ENCODE measurements at regions not wholly inside any gene's neighbourhood (a gene's known extent, or its start where the extent isn't known, plus 50 kb on each side); places are given as distances from the start of the nearest gene placed in this dataset.

DNA sequence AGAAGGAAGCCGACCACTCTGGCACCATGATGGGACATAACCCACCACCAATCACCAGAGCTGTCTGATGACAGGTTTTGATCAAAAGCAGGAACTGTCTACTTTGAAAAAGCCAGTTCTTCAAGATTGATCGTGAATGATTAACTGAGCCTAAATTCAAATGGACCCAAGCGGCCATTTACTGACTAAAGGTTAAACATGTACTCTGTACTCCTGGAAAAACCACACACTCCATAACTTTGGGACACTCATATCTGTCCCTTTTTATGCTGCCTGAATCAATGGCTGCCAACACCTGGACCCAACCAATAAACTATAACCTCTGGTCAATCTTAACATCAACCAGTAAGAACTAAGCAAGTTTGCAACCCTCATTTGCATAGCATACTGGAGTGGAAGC, 206.6 kb downstream of the URB2 start:
- Histone ChIP-seq H3K36me3 (ENCODE audit: insufficient read depth, low read length) (no peaks in the 10 kb centered on the region), H3K4me2 (ENCODE audit: low read length) (no peak overlapping the region), H3K27ac (ENCODE audit: low read length) (no peak overlapping the region), H2AFZ (ENCODE audit: low read depth, low read length) (no peak overlapping the region), H3F3A (ENCODE audit: insufficient read depth, low read length, poor library complexity, severe bottlenecking) (no peaks in the 10 kb centered on the region), H3K9ac (ENCODE audit: low read length) (no peak overlapping the region), H3K9me3 (ENCODE audit: low read length) (no peaks in the 10 kb centered on the region), H3K27me3 (ENCODE audit: insufficient read depth, low read depth, low read length) (no peaks in the 10 kb centered on the region), H3K79me2 (replicated peaks; ENCODE audit: insufficient read depth, low read length) (no peaks in the 10 kb centered on the region), H3K9me2 (ENCODE audit: insufficient read depth, low read length) (no peaks in the 10 kb centered on the region), H4K20me1 (ENCODE audit: insufficient read depth) (no peaks in the 10 kb centered on the region), H3K4me3 (ENCODE audit: low read length) (no peak overlapping the region)
- TF ChIP-seq TAF1 (IDR thresholded peaks at IDR 0.05; ENCODE audit: low read depth), result no peak
- TF ChIP-seq EP300 (conservative IDR thresholded peaks at IDR 0.05; ENCODE audit: poor library complexity, severe bottlenecking), result no peak
- TF ChIP-seq EZH2 (IDR thresholded peaks at IDR 0.05; ENCODE audit: borderline replicate concordance, insufficient read depth, low read length, poor library complexity, severe bottlenecking), result no peak
- TF ChIP-seq, protein P1, sequence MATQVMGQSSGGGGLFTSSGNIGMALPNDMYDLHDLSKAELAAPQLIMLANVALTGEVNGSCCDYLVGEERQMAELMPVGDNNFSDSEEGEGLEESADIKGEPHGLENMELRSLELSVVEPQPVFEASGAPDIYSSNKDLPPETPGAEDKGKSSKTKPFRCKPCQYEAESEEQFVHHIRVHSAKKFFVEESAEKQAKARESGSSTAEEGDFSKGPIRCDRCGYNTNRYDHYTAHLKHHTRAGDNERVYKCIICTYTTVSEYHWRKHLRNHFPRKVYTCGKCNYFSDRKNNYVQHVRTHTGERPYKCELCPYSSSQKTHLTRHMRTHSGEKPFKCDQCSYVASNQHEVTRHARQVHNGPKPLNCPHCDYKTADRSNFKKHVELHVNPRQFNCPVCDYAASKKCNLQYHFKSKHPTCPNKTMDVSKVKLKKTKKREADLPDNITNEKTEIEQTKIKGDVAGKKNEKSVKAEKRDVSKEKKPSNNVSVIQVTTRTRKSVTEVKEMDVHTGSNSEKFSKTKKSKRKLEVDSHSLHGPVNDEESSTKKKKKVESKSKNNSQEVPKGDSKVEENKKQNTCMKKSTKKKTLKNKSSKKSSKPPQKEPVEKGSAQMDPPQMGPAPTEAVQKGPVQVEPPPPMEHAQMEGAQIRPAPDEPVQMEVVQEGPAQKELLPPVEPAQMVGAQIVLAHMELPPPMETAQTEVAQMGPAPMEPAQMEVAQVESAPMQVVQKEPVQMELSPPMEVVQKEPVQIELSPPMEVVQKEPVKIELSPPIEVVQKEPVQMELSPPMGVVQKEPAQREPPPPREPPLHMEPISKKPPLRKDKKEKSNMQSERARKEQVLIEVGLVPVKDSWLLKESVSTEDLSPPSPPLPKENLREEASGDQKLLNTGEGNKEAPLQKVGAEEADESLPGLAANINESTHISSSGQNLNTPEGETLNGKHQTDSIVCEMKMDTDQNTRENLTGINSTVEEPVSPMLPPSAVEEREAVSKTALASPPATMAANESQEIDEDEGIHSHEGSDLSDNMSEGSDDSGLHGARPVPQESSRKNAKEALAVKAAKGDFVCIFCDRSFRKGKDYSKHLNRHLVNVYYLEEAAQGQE (IDR thresholded peaks at IDR 0.05; ENCODE audit: borderline replicate concordance), result no peak
- no peak for TF ChIP-seq POLR2AphosphoS5 (IDR thresholded peaks at IDR 0.05)
- TF ChIP-seq RAD21 (conservative IDR thresholded peaks at IDR 0.05), result no peak
- no peak for TF ChIP-seq SMC3 (conservative IDR thresholded peaks at IDR 0.05; ENCODE audit: poor library complexity)
- no peak for TF ChIP-seq MXI1 (conservative IDR thresholded peaks at IDR 0.05; ENCODE audit: poor library complexity, severe bottlenecking)
- TF ChIP-seq, protein P2, sequence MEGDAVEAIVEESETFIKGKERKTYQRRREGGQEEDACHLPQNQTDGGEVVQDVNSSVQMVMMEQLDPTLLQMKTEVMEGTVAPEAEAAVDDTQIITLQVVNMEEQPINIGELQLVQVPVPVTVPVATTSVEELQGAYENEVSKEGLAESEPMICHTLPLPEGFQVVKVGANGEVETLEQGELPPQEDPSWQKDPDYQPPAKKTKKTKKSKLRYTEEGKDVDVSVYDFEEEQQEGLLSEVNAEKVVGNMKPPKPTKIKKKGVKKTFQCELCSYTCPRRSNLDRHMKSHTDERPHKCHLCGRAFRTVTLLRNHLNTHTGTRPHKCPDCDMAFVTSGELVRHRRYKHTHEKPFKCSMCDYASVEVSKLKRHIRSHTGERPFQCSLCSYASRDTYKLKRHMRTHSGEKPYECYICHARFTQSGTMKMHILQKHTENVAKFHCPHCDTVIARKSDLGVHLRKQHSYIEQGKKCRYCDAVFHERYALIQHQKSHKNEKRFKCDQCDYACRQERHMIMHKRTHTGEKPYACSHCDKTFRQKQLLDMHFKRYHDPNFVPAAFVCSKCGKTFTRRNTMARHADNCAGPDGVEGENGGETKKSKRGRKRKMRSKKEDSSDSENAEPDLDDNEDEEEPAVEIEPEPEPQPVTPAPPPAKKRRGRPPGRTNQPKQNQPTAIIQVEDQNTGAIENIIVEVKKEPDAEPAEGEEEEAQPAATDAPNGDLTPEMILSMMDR (IDR thresholded peaks at IDR 0.05; ENCODE audit: poor library complexity, severe bottlenecking), result no peak

DNA sequence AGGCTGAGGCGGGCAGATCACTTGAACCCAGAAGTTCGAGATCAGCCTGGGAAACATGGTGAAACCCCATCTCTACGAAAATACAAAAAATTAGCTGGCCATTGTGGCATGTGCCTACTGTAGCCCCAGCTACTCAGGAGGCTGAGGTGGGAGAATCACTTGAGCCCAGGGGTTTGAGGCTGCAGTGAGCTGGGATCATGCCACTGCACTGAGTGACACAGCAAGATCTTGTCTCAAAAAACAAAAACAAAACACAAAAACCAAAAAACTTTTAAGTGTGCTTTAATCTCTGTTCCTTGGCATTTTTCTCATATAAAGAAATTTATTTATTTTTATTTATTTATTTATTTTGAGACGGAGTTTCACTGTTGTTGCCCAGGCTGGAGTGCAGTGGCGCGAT, 208.2 kb downstream of the URB2 start:
- Histone ChIP-seq H2AFZ (ENCODE audit: low read depth, low read length) (no peak overlapping the region), H4K20me1 (ENCODE audit: insufficient read depth) (no peaks in the 10 kb centered on the region), H3K79me2 (replicated peaks; ENCODE audit: insufficient read depth, low read length) (no peaks in the 10 kb centered on the region), H3K9me3 (ENCODE audit: low read length) (no peaks in the 10 kb centered on the region), H3K9ac (ENCODE audit: low read length) (no peak overlapping the region), H3K36me3 (ENCODE audit: insufficient read depth, low read length) (no peaks in the 10 kb centered on the region), H3K4me3 (ENCODE audit: low read length) (no peak overlapping the region), H3K27me3 (ENCODE audit: insufficient read depth, low read depth, low read length) (no peaks in the 10 kb centered on the region), H3K4me2 (ENCODE audit: low read length) (no peak overlapping the region), H3F3A (ENCODE audit: insufficient read depth, low read length, poor library complexity, severe bottlenecking) (no peaks in the 10 kb centered on the region), H3K9me2 (ENCODE audit: insufficient read depth, low read length) (no peaks in the 10 kb centered on the region), H3K27ac (ENCODE audit: low read length) (no peak overlapping the region)
- TF ChIP-seq, protein P1 (IDR thresholded peaks at IDR 0.05; ENCODE audit: borderline replicate concordance), result no peak
- TF ChIP-seq EZH2 (IDR thresholded peaks at IDR 0.05; ENCODE audit: borderline replicate concordance, insufficient read depth, low read length, poor library complexity, severe bottlenecking) (no peak), EP300 (conservative IDR thresholded peaks at IDR 0.05; ENCODE audit: poor library complexity, severe bottlenecking) (no peak), SMC3 (conservative IDR thresholded peaks at IDR 0.05; ENCODE audit: poor library complexity) (no peak), RAD21 (conservative IDR thresholded peaks at IDR 0.05) (no peak), TAF1 (IDR thresholded peaks at IDR 0.05; ENCODE audit: low read depth) (no peak), POLR2AphosphoS5 (IDR thresholded peaks at IDR 0.05) (no peak)
